PC-3 (cell line): ENCODE measurements at regions not wholly inside any gene's neighbourhood (a gene's known extent, or its start where the extent isn't known, plus 50 kb on each side); places are given as distances from the start of the nearest gene placed in this dataset.
"Not testable (repeated sequence)": the region's sequence is repeated elsewhere in the genome, so short reads cannot be mapped to it uniquely, and the experiment has no call there.

Experiments used
- CTCF ChIP-seq: fragments of 300-600 bp; sonication (generic); conservative IDR thresholded peaks from 2 replicates; pipeline ENCODE4 v1.5.1; 2017; ENCODE audit warnings: antibody characterized with exemption, low read depth, mild to moderate bottlenecking, low read length
- EZH2 ChIP-seq: fragments of 300-600 bp; sonication (generic); IDR thresholded peaks from one replicate; pipeline ENCODE4 v1.6.1; 2017; ENCODE audit warnings: antibody characterized with exemption, mild to moderate bottlenecking, low read length; ENCODE audit not compliant: unreplicated experiment

GRCh38 chr4:107436471-107436870 lies 283.6 kb downstream of the PAPSS1 start:
- not testable (repeated sequence) for TF ChIP-seq EZH2, CTCF
